HG02763 (cell line): ENCODE measurements at regions not wholly inside any gene's neighbourhood (a gene's known extent, or its start where the extent isn't known, plus 50 kb on each side); places are given as distances from the start of the nearest gene placed in this dataset.
"Not testable (repeated sequence)": the region's sequence is repeated elsewhere in the genome, so short reads cannot be mapped to it uniquely, and the experiment has no call there.

ENCODE experiments used
- ATAC-seq: cut with Tn5 transposase; IDR thresholded peaks from one replicate; pipeline ENCODE4 v1.9.1; 2021; ENCODE audit warnings: mild to moderate bottlenecking, moderate library complexity; ENCODE audit not compliant: unreplicated experiment

DNA sequence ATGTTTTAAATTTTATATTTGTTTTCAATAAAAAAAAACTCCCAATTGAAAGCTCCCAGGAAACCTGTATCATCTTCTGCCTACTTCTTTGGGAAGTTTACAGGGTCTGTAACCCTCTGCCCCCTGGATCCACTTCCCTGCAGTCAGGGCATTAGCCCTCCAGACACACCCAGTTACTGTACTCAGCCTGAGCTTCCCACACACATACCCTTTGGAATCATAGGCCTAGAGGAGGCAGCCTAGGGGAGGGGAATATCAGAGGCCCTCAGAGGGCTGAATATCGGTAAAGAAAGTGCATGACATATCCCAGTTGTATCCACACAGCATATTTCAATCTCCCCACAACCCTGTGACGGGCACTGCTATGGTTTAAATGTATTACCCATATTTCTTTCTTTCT, 56.2 kb upstream of the TFPI start:
- not testable (repeated sequence) for ATAC-seq

DNA sequence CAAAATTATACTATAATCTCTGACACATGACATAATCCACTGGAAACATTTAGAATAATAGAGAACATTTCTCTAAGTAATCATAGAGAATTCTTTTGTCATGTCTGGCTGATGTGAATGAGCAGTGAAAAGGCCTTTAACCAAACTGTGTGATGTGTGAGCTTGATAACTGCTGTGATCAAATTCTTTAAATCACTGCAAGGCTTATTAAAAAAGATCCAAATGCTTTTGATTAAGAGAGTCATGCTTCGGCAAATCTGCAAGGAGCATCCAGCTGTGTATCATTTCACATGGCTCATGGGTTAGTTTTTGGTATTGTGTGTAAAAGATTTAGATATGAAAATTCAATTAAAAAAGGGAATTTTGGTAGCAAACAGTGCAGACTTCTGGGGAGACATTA, 58.6 kb upstream of the TFPI start:
- ATAC-seq: no peak

DNA sequence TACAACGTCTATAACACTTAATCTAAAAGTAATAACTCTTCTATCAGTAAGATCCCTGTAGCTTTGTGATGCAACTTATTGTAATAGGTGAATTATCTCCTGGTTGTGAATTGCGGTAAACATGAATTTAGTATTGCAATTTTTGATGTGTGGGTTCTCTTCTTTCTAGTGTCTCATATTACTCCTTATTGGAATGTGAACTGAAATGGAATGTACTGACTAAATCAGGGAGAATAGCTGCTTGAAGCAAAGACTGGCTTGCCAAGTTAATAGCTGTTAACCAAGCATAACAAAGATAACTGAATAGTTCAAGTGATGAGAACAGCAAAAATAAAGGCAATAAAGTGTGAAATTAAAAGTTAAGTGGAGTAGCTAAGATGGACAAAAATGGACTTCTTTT, 60.5 kb upstream of the TFPI start:
- no peak for ATAC-seq

DNA sequence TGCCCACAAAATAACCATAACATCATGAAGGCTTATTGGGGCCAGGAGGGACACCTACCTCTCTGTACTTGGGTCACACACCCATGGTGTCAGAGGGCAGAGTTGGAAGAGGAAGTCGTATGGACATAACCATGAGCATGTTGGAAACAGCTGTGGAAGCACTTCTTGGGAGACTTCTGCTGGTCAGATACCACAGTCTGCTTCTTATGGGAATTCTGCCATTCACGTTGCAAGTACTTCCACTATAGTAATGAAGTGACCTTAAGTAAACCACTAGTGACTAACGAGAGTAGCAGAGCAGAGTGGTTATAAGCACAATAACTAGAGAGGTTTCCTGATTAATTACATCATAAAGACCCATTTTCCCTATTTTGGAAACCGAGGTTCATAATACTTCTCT, 61.1 kb upstream of the TFPI start:
- no peak for ATAC-seq

DNA sequence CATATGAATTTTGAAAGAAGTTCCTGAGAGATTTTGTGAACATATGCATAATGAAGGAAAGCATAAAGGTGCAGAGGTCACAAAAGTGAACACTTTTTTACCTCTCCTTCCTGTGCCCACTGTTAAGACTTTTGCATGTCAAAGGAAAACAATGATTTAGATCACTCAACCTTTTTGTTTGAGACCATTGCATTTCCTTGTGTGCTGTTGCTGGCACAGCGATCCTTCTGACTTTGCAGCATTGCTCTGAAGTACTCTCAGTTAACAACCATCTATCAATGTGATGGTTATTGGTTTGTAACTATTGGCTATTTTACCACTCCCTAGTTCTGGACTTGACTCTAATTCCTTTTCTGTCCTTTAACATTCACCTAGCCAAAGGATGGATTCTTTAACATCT, 61.7 kb upstream of the TFPI start:
- ATAC-seq: no peak

DNA sequence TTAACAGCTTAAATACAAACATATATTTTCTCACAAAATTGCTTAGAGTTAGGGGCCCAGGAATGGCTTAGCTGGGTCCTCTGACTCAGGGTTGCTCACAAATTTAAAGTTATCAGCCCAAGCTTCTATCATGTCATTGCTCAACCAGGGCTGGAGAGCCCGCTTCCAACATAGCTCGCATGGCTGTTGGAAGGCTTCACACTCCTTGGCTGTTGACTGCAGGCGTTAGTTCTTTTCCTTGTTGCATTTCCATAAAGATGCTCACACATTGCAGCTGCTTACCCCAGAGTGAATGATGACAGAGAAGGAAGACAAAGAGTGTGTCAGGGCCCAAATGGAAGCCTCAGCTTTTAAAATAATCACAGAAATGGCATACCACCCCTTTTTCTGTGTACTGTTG, 62.9 kb upstream of the TFPI start:
- no peak for ATAC-seq

DNA sequence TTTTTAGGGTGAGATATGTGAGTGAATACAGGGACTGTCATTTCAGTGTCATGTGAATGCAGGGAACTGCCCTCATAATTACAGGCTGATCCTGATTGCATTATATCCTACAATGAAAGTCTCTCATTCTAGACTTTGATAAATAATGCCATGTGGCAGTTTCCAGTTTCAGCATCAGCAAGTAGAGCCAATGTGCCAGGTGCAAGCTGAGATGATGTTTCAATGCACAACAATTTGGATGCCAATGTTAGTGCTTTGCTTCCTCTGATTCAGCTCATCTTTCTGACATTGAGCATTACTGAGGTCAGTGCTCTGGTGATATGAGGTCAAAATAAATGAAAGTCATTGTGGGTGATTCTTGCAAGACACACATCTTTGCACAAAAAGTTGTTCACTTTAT, 63.7 kb upstream of the TFPI start:
- no peak for ATAC-seq

DNA sequence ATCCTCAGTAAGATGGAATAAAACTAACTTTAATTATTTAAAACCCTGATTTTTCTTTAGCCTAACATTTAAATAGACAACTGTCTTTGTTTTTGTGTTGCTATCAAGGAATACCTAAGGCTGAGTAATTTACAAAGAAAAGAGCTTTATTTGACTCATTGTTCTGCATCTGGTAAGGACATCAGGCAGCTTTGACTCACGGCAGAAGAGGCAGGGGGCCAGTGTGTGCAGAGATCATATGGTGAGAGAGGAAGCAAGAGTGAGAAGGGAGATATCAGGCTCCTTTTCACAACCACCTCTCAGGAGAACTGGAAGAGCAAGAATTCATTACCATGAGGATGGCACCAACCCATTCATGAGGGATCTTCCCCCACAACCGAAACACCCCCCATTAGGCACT, 64.6 kb upstream of the TFPI start:
- no peak for ATAC-seq

DNA sequence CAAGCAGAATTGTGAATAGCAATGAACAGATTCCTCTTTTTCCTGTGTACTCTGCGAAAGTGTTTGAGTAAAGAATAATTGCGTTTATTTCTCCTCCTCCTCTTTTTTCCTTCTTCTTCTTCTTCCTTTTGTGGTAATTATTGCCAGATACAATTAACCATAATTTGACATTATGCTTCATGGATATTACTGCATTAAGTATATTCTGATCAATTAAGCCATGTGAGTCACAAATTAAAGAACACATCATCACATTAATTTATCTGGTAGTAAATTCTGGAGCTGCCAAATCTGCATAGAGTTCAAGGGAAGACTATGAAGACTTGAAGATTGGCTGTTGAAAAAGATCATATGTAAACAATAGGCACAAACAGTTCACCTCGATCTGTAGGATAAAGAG, 72.9 kb upstream of the TFPI start:
- no peak for ATAC-seq

DNA sequence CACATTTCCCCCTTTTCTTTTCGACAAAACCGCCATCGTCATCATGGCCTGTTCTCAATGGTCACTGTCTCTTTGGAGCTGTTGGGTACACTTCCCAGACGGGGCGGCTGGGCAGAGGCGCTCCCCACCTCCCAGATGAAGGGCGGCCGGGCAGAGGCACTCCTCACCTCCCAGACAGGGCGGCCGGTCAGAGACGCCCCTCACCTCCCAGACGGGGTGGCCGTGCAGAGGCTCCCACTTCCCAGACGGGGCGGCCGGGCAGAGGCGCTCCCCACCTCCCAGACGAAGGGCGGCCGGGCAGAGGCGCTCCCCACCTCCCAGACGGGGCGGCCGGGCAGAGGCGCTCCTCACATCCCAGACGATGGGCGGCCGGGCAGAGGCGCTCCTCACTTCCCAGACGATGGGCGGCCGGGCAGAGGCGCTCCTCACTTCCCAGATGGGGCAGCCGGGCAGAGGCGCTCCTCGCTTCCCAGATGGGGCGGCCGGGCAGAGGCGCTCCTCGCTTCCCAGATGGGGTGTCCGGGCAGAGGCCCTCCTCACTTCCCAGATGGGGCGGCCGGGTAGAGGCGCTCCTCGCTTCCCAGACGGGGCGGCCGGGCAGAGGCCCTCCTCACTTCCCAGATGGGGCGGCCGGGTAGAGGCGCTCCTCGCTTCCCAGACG, 82.6 kb upstream of the TFPI start:
- ATAC-seq: not testable (repeated sequence)

DNA sequence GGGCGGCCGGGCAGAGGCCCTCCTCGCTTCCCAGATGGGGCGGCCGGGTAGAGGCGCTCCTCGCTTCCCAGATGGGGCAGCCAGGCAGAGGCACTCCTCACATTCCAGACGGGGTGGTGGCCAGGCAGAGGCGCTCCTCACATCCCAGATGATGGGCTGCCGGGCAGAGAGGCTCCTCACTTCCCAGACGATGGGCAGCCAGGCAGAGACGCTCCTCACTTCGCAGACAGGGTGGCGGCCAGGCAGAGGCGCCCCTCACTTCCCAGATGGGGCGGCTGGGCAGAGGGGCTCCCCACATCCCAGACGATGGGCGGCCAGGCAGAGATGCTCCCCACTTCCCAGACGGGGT, 83.1 kb upstream of the TFPI start:
- ATAC-seq: not testable (repeated sequence)

DNA sequence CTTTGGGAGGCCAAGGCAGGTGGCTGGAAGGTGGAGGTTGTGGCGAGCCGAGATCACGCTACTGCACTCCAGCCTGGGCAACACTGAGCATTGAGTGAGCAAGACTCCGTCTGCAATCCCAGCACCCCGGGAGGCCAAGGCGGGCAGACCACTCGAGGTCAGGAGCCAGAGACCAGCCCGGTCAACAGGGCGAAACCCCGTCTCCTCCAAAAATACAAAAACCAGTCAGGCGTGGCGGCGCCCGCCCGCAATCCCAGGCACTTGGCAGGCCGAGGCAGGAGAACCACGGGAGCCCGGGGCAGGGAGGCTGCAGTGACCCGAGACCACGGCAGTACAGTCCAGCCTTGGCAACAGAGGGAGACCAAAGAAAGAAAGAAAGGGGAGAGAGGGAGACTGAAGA, 83.5 kb upstream of the TFPI start:
- not testable (repeated sequence) for ATAC-seq

DNA sequence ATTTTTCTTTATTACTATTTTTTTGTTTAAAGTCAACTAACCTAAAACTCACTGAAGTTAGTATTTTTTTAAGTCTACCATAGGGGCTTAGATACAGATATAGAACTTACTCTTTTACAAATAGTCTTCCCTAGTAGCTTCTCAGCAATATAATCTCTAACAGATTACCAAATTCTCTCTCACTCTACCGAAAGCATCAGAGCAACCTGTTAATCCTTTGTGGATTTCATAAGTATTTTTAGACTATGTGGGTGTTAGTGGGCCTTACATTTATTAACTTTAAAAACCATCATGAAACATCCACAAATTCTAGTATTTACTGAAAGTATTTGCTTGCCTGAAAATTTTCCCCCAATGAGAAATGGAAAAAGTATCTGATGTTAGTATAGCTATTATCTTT, 84.6 kb upstream of the TFPI start:
- no peak for ATAC-seq

DNA sequence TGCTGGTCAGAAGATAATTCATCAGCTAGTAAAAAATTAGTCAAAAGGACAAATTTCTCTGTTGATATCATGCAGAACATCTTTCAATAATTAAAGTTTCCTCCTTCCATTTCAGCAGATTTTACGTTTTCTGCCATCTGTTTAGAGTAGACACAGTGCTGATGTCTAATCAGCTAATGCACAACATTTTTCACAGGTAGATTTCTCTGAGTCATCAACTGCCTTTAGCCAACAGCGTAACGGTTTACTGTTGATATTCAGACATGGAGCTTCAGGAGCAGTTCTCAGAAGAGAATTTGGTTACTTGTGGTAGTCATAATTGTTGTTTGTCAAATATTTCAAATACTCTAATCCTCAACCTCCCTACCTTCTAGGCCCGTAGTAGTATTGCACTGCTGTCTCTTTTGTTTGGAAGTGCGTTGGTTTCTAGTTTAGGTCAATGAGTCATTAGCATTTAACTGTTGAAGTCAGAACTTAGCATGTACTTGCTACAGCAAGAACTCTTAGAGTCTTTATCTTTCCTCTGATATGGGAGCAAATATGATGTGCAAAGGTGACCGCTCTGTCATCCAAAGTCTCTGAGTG, 86.8 kb upstream of the TFPI start:
- no peak for ATAC-seq

DNA sequence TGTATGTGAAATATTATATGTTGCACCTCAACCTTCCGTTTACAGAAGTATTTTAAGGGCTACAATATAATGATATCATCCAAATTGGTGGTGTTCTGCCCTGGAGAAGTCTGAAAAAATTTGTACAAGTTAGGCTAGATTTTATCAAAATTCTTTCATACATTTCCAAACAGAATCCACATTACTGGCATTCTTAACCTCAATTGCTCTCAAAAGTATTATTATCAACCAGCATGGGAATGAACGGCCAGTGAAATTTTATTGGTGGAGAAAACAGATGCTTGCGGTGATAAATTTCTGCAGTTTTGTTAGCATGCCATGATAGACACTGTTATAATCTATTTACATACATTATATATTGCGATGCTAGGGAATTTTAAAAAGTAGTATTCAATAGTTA, 88.3 kb upstream of the TFPI start:
- ATAC-seq: no peak

DNA sequence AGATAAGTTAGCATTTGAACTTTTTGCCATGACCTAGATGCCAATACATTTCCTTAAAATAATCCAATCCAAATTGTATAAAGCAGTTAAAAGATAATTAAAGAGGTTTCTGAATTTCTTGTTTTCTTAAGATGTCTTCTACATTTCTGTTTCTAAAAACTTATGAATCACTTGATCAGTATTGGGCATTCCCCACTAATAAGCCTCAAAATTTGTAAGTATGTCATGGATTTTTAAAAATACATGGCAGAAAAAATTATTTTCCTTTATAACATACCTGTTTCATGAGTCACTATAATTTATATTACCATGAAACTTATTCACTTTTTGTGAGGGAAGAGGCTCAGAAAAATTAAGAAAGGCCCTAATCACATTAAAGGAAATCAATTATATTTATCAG, 90.3 kb upstream of the TFPI start:
- no peak for ATAC-seq

DNA sequence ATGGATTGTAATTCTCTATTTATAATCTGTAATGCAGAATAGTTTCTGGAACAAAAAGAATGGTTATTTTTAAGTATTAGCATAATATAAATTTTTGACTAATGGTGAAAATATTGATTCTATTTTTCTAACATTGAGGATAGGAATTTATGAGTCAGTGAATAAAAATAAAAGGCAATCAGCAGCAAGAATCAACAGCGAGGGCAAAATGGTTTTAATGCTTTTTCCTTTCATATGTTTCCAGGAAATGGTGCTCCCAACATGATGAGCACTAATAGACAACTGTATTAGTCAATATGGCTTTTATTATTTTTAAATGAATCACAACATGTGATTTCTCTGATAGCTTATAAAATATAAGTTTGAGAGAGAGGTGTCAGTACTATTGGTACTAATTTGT, 90.7 kb upstream of the TFPI start:
- no peak for ATAC-seq

DNA sequence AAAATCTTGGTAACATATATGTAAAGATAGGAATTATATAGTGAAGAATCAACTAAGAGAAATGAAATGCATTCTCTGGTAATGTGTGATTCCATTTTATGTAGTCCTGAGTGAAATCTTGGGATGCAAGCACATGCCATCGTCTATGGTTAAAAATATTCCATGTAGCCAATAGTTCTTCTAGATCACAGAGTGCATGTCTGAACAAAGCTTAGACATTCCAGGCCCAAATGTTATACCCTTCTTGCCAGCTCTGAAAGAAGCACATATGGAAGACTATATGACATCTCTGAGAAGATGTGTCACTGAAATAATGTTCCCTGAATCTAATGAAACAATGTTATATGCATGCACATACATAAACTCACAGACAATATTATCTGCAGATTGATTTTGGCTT, 92.3 kb upstream of the TFPI start:
- ATAC-seq: no peak

DNA sequence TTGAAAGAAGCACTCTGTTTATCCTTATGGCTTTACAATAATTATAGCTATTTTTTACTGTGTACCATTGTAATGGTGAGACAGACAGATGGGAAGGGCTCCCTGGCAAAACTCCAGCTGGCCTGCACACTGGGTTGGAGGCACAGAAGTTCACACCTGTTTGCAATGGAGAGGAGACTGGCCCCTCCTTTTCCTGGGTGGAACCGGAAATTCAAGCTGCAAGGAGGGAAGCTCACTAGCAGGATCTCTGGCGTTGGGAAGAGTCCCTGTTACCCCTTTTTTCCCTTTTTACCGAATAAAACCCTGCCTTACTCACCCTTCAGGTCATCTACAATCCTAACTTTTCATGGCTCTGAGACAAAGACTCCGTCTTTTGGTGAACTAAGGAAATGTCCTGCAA, 100.3 kb upstream of the TFPI start:
- no peak for ATAC-seq

DNA sequence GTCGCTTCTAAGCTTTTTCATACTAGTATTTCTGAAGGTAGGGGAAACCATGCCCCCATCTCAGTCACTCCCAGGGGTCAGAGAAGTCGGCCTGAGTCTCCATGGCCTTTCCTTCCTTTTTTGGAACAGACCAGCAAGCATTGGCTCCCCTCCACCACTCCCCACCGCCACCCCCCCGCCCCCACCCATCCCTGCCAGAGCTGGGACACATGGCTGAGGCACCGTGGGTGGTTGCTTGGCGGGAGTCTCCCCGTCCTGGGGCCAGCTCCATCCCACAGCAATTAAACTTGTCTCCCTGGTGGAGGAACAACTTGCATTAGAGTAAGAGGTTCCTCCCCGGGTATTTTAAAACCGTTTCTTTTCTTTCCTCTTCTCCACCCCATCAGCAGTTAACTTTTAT, 100.8 kb upstream of the TFPI start:
- no peak for ATAC-seq

DNA sequence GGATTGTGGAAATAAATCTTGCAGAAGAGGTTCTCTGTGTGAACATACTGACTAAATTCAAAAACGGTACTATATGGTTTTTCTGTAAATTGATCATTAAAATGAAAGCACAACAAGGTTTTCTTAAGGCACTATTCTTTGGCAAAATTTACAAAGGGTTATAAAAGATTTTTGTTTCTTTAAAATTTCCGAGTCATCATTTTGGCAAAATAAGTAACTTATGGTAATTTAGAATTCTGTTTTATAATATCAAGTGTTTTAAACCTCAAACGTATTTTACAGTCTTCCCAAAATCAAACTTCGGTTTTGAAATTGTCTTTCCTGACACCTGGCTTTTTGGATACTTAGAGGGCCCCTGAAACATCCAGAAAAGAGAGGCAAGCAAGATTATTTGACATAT, 101.9 kb upstream of the TFPI start:
- no peak for ATAC-seq

DNA sequence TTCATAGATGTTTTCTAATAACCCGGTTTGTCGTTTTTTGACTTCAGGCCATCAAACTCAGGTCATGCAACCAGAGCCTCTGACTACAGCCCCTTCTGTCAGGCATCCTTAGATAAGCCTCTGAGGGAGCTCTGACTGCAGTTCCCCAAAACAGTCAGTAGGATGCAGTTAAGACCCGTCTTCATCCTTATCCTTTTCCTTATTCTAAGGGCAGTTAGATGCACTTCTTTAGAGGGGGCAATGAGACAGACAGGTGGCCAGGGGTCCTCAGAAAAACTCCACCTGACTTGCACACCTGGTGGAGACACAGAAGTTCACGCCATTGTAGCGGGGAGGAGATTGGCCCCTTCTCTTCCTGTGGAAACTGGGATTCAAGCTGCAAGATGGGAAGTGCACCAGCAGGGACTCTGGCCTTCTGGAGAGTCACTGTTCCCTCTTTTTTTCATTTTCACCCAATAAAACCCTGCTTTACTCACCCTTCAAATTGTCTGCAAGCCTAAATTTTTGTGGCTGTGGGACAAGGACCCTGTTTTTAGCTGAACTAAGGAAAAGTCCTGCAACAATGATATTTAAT, 104.8 kb upstream of the TFPI start:
- ATAC-seq: no peak

DNA sequence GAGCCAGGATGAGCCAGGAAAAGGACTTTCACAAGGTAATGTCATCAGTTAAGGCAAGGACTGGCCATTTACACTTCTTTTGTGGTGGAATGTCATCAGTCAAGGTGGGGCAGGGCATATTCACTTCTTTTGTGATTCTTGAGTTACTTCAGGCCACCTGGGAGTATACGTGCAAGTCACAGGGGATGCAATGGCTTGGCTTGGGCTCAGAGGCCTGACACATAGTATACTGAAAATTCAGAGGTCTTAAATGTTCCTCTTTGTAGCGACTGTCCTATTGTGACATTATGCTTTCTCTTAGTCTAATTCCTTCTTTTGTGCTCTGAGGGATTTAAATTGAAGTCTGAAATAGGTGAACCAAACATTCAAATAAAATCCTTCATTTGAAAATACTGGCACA, 121.8 kb upstream of the TFPI start:
- ATAC-seq: not testable (repeated sequence)
